WERI-Rb-1 (cell line): ENCODE measurements at regions not wholly inside any gene's neighbourhood (a gene's known extent, or its start where the extent isn't known, plus 50 kb on each side); places are given as distances from the start of the nearest gene placed in this dataset.
A peak's percentile ranks its signal among the peaks of the same experiment; 100 is the strongest.

ENCODE experiments used
- DNase-seq: peaks from one replicate; pipeline ENCODE4 v3.0.0-alpha.2; 2020
- H3K27ac ChIP-seq: fragments of 250-450 bp; sonication (Bioruptor Pico); 2 replicates; pipeline ENCODE4 v1.5.1; 2020; ENCODE audit warnings: mild to moderate bottlenecking, moderate library complexity
- H3K27me3 ChIP-seq: fragments of 250-450 bp; sonication (Bioruptor Pico); 2 replicates; pipeline ENCODE4 v1.5.1; 2021; ENCODE audit warnings: mild to moderate bottlenecking, low read depth, moderate library complexity; ENCODE audit not compliant: insufficient read depth, severe bottlenecking
- H3K36me3 ChIP-seq: fragments of 250-450 bp; sonication (Bioruptor Pico); 2 replicates; pipeline ENCODE4 v1.5.1; 2020; ENCODE audit warnings: mild to moderate bottlenecking, moderate library complexity
- H3K4me3 ChIP-seq: 2 replicates; pipeline ENCODE4 v1.5.1; 2011; ENCODE audit warnings: low read depth, mild to moderate bottlenecking, control low read depth, low read length
- H3K9me3 ChIP-seq: fragments of 250-450 bp; sonication (Bioruptor Pico); 2 replicates; pipeline ENCODE4 v1.5.1; 2021; ENCODE audit warnings: mild to moderate bottlenecking, moderate library complexity; ENCODE audit not compliant: severe bottlenecking
- TF ChIP-seq, protein P1 (sequence below): IDR thresholded peaks from 2 replicates; pipeline ENCODE4 v1.5.1; 2011; ENCODE audit warnings: low read depth, mild to moderate bottlenecking, control low read depth, inconsistent platforms, low read length

GRCh38 chr18:7395566-7395965 is 164.7 kb downstream of the LRRC30 start:
- DNase-seq, result no peak
- Histone ChIP-seq H3K27me3 (no peaks in the 10 kb centered on the region), H3K27ac (no peak overlapping the region), H3K9me3 (no peaks in the 10 kb centered on the region), H3K36me3 (no peaks in the 10 kb centered on the region), H3K4me3 (no peak overlapping the region)
- TF ChIP-seq, protein P1, sequence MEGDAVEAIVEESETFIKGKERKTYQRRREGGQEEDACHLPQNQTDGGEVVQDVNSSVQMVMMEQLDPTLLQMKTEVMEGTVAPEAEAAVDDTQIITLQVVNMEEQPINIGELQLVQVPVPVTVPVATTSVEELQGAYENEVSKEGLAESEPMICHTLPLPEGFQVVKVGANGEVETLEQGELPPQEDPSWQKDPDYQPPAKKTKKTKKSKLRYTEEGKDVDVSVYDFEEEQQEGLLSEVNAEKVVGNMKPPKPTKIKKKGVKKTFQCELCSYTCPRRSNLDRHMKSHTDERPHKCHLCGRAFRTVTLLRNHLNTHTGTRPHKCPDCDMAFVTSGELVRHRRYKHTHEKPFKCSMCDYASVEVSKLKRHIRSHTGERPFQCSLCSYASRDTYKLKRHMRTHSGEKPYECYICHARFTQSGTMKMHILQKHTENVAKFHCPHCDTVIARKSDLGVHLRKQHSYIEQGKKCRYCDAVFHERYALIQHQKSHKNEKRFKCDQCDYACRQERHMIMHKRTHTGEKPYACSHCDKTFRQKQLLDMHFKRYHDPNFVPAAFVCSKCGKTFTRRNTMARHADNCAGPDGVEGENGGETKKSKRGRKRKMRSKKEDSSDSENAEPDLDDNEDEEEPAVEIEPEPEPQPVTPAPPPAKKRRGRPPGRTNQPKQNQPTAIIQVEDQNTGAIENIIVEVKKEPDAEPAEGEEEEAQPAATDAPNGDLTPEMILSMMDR, result no peak

DNA sequence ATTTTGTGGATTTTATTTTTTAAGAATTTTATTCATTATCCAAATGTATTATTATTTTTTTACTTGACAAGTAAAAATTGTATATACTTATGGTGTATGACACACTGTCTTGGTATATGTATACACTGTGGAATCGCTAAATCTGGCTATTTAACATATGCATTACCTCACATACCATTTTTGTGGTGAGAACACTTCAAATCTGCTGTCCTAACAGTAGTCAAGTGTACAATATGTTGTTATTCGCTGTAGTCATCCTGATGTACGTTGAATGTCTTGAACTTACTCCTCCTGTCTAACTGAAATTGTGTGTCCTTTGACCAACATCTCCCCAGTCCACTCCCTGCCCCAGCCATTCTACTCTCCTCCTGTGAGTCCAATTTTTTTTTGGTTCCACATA is 153.2 kb upstream of the PTPRM start:
- no peak for DNase-seq
- H3K4me3 ChIP-seq, result no peak overlapping the region
- H3K27ac ChIP-seq, result no peak overlapping the region
- H3K9me3 ChIP-seq, result no peaks in the 10 kb centered on the region
- H3K36me3 ChIP-seq, result no peaks in the 10 kb centered on the region
- TF ChIP-seq, protein P1, result no peak
- H3K27me3 ChIP-seq, result no peaks in the 10 kb centered on the region

GRCh38 chr18:7414459-7414858 is 152.7 kb upstream of the PTPRM start:
- no peaks in the 10 kb centered on the region for H3K9me3 ChIP-seq
- TF ChIP-seq, protein P1, result no peak
- H3K4me3 ChIP-seq, result no peak overlapping the region
- no peaks in the 10 kb centered on the region for H3K36me3 ChIP-seq
- DNase-seq, result no peak
- no peaks in the 10 kb centered on the region for H3K27me3 ChIP-seq
- H3K27ac ChIP-seq, result no peak overlapping the region

DNA sequence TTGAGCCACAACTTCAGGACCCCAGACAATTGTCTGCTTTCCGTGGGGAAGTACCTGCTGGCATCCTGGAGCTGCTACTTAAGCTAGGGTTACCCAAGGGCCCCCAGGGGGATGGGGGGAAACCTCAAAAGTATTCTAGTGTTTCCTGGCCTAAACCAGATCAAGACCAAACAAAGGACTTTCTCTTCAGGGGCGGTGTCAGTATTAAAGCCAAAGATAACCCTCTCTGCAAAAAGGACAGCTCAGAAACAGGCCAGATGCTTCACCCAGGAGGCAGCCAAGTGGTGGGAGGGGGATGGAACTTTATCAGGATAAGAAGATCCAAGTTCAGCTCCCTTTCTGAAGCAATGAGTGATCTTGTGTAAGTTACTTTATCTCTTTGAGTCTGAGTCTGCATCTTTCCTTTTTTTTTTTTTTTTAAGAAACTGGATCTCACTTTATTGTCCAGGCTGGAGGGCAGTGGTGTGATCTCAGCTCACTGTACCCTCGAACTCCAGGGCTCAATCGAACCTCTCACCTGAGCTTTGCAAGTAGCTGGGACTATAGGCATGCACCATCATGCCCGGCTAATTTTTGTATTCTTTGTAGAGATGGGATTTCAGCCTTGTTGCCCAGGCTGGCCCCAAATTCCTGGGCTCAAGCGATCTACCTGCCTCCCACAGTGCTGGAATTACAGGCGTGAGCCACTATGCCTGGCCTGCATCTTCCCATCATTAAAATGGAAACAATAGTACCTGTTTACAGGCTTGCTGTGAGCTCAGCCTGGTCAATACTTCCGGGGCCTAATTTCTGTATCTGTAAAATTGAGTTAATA is 151.8 kb upstream of the PTPRM start:
- H3K9me3 ChIP-seq, result no peaks in the 10 kb centered on the region
- TF ChIP-seq, protein P1, result no peak
- no peak overlapping the region for H3K4me3 ChIP-seq
- no peak overlapping the region for H3K27ac ChIP-seq
- DNase-seq, result peak; percentile 57
- H3K36me3 ChIP-seq, result no peaks in the 10 kb centered on the region
- no peaks in the 10 kb centered on the region for H3K27me3 ChIP-seq

- no peaks in the 10 kb centered on the region for H3K9me3 ChIP-seq
- no peak for DNase-seq
- TF ChIP-seq, protein P1, result no peak
- H3K27ac ChIP-seq, result no peak overlapping the region
- no peaks in the 10 kb centered on the region for H3K27me3 ChIP-seq
- no peaks in the 10 kb centered on the region for H3K36me3 ChIP-seq
- no peak overlapping the region for H3K4me3 ChIP-seq
Measured at GRCh38 chr18:7417727-7418126, 149.4 kb upstream of the PTPRM start.

GRCh38 chr18:7429831-7430230 is 137.3 kb upstream of the PTPRM start:
- no peaks in the 10 kb centered on the region for H3K36me3 ChIP-seq
- H3K9me3 ChIP-seq, result no peaks in the 10 kb centered on the region
- H3K27ac ChIP-seq, result no peak overlapping the region
- H3K4me3 ChIP-seq, result no peak overlapping the region
- TF ChIP-seq, protein P1, result no peak
- no peak for DNase-seq
- H3K27me3 ChIP-seq, result no peaks in the 10 kb centered on the region
